WTC11 (cell line): ENCODE measurements at regions not wholly inside any gene's neighbourhood (a gene's known extent, or its start where the extent isn't known, plus 50 kb on each side); places are given as distances from the start of the nearest gene placed in this dataset.

Source experiments
- ATAC-seq: fragments of 200-7000 bp; cut with Tn5 transposase; 2 replicates; pipeline ENCODE4 v1.10.0; 2021; ENCODE audit warnings: mild to moderate bottlenecking, moderate library complexity
- CTCF ChIA-PET: fragments of 300-600 bp; sonication (Branson Sonifier 250); formaldehyde crosslinking; loops from one replicate; lab custom pipeline; 2021; ENCODE audit warnings: antibody characterized with exemption; lab: Charles Lee
- POLR2A ChIA-PET: fragments of 350-600 bp; sonication (Branson Sonifier 250); formaldehyde crosslinking; loops from one replicate; lab custom pipeline; 2021; ENCODE audit warnings: antibody characterized with exemption; lab: Charles Lee
- DNase-seq: peaks from one replicate; pipeline ENCODE4 v3.0.0; 2021; ENCODE audit warnings: low spot score
- H3K27ac Mint-ChIP-seq: 2 replicates; pipeline ENCODE4 v1.8.0; 2021; ENCODE audit warnings: mixed read lengths
- H3K27me3 Mint-ChIP-seq: 2 replicates; pipeline ENCODE4 v1.8.0; 2021; ENCODE audit warnings: low read depth, mild to moderate bottlenecking, moderate library complexity, mixed read lengths
- H3K36me3 Mint-ChIP-seq: 2 replicates; pipeline ENCODE4 v1.8.0; 2021; ENCODE audit warnings: mixed read lengths
- H3K4me1 Mint-ChIP-seq: 2 replicates; pipeline ENCODE4 v1.8.0; 2022; ENCODE audit warnings: mixed read lengths
- H3K4me3 Mint-ChIP-seq: 2 replicates; pipeline ENCODE4 v1.8.0; 2021; ENCODE audit warnings: mild to moderate bottlenecking, moderate library complexity, mixed read lengths
- H3K9me3 Mint-ChIP-seq: 2 replicates; pipeline ENCODE4 v1.8.0; 2021; ENCODE audit warnings: mixed read lengths
- ATF6 ChIP-seq: sonication (generic); formaldehyde crosslinking; IDR thresholded peaks from 2 replicates; pipeline ENCODE4 v1.8.1; 2023; ENCODE audit warnings: mild to moderate bottlenecking, missing genetic modification reagents
- ELF4 ChIP-seq: sonication (generic); formaldehyde crosslinking; IDR thresholded peaks from 2 replicates; pipeline ENCODE4 v1.8.1; 2022; ENCODE audit warnings: low read depth, mild to moderate bottlenecking, moderate library complexity, missing genetic modification reagents
- GRHL2 ChIP-seq: fragments of 250-450 bp; sonication (Bioruptor Pico); IDR thresholded peaks from 2 replicates; pipeline ENCODE4 v1.8.0; 2022; ENCODE audit warnings: mild to moderate bottlenecking, moderate library complexity; ENCODE audit not compliant: insufficient replicate concordance, severe bottlenecking
- HMGA2 ChIP-seq: fragments of 250-450 bp; sonication (Bioruptor Pico); IDR thresholded peaks from 2 replicates; pipeline ENCODE4 v1.4.0; 2021; ENCODE audit warnings: mild to moderate bottlenecking, moderate library complexity
- HMGXB4 ChIP-seq: sonication (generic); formaldehyde crosslinking; IDR thresholded peaks from 2 replicates; pipeline ENCODE4 v1.8.1; 2023; ENCODE audit warnings: mild to moderate bottlenecking, moderate library complexity, missing genetic modification reagents
- NR1H2 ChIP-seq: sonication (generic); formaldehyde crosslinking; IDR thresholded peaks from 2 replicates; pipeline ENCODE4 v1.9.0; 2021; ENCODE audit warnings: mild to moderate bottlenecking, moderate library complexity, missing genetic modification reagents
- SMAD3 ChIP-seq: sonication (generic); formaldehyde crosslinking; IDR thresholded peaks from 2 replicates; pipeline ENCODE4 v1.8.0; 2022; ENCODE audit warnings: missing genetic modification reagents, mild to moderate bottlenecking, borderline replicate concordance
- STAT6 ChIP-seq: sonication (generic); formaldehyde crosslinking; conservative IDR thresholded peaks from 2 replicates; pipeline ENCODE4 v1.8.1; 2023; ENCODE audit warnings: mild to moderate bottlenecking, low read depth, missing genetic modification reagents, moderate library complexity
- TP53 ChIP-seq: sonication (generic); formaldehyde crosslinking; IDR thresholded peaks from 2 replicates; pipeline ENCODE4 v1.8.1; 2023; ENCODE audit warnings: mild to moderate bottlenecking, missing genetic modification reagents
- ZMAT4 ChIP-seq: fragments of 250-450 bp; sonication (Bioruptor Pico); IDR thresholded peaks from 2 replicates; pipeline ENCODE4 v1.9.0; 2021; ENCODE audit warnings: mild to moderate bottlenecking
- ZNF263 ChIP-seq: sonication (generic); formaldehyde crosslinking; IDR thresholded peaks from 2 replicates; pipeline ENCODE4 v1.8.1; 2022; ENCODE audit warnings: low read depth, mild to moderate bottlenecking, moderate library complexity, missing genetic modification reagents
- ZNF396 ChIP-seq: fragments of 250-450 bp; sonication (Bioruptor Pico); IDR thresholded peaks from 2 replicates; pipeline ENCODE4 v1.8.0; 2021; ENCODE audit warnings: mild to moderate bottlenecking, moderate library complexity, borderline replicate concordance
- ZNF416 ChIP-seq: fragments of 250-450 bp; sonication (Bioruptor Pico); IDR thresholded peaks from 2 replicates; pipeline ENCODE4 v1.9.0; 2021; ENCODE audit warnings: mild to moderate bottlenecking, inconsistent platforms
- TF ChIP-seq, protein P1 (sequence below): fragments of 250-450 bp; sonication (Bioruptor Pico); IDR thresholded peaks from 2 replicates; pipeline ENCODE4 v1.9.0; 2021; ENCODE audit warnings: mild to moderate bottlenecking, borderline replicate concordance
- TF ChIP-seq, protein P2 (sequence below): fragments of 250-450 bp; sonication (Bioruptor Pico); IDR thresholded peaks from 2 replicates; pipeline ENCODE4 v1.9.0; 2021; ENCODE audit warnings: mild to moderate bottlenecking
- TF ChIP-seq, protein P3 (sequence below): sonication (generic); formaldehyde crosslinking; IDR thresholded peaks from 2 replicates; pipeline ENCODE4 v1.8.0; 2023; ENCODE audit warnings: missing genetic modification reagents
- TF ChIP-seq, protein P4 (sequence below): sonication (generic); formaldehyde crosslinking; IDR thresholded peaks from 2 replicates; pipeline ENCODE4 v1.8.0; 2022; ENCODE audit warnings: mild to moderate bottlenecking, missing genetic modification reagents

DNA sequence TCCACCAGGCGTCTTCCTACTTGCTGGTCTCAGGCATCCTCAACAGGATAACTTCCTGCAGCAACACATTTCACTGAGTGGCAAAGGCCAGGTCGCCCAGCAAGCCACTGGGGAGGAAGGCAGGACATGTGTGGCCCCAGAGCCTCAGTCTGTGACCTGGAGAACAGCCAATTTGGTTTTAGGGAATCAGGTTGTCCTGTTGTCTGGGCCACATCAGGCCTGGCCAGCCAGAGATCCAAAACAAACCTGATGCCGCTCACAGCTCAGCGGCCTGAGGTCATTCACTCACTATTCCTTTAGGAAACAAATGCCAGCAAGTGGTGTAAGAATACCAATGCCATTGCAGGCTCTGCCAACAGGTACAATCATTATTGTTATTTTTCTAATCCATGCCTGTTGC is 210.7 kb downstream of the VAPA start (continued):
- TF ChIP-seq, protein P1, sequence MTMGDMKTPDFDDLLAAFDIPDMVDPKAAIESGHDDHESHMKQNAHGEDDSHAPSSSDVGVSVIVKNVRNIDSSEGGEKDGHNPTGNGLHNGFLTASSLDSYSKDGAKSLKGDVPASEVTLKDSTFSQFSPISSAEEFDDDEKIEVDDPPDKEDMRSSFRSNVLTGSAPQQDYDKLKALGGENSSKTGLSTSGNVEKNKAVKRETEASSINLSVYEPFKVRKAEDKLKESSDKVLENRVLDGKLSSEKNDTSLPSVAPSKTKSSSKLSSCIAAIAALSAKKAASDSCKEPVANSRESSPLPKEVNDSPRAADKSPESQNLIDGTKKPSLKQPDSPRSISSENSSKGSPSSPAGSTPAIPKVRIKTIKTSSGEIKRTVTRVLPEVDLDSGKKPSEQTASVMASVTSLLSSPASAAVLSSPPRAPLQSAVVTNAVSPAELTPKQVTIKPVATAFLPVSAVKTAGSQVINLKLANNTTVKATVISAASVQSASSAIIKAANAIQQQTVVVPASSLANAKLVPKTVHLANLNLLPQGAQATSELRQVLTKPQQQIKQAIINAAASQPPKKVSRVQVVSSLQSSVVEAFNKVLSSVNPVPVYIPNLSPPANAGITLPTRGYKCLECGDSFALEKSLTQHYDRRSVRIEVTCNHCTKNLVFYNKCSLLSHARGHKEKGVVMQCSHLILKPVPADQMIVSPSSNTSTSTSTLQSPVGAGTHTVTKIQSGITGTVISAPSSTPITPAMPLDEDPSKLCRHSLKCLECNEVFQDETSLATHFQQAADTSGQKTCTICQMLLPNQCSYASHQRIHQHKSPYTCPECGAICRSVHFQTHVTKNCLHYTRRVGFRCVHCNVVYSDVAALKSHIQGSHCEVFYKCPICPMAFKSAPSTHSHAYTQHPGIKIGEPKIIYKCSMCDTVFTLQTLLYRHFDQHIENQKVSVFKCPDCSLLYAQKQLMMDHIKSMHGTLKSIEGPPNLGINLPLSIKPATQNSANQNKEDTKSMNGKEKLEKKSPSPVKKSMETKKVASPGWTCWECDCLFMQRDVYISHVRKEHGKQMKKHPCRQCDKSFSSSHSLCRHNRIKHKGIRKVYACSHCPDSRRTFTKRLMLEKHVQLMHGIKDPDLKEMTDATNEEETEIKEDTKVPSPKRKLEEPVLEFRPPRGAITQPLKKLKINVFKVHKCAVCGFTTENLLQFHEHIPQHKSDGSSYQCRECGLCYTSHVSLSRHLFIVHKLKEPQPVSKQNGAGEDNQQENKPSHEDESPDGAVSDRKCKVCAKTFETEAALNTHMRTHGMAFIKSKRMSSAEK (CRISPR knock-in tag) = no peak
- TF ChIP-seq TP53 (CRISPR knock-in tag) (no peak), GRHL2 (CRISPR knock-in tag) (no peak)

DNA sequence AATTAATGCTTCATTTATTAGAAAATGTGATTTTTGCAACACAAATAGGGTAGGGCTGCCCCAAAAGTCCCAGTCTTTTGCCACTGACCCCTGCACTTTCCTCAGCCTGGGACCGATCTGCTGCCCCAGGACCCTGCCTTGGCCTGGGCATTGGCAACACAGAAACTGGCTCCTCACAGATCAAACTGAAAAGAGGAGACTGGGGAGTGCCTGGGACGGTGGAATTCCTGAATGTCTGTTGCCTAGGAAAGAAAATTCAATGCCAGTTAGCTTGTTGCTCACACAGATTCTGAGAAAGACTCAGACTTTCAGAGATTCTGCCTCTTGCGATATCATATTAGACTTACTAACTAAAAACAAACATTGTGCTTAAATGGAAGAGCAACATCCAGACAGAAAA is 211.2 kb downstream of the VAPA start:
- Mint-ChIP-seq H3K27ac (no peak overlapping the region), H3K4me3 (no peak overlapping the region)
- ChIA-PET CTCF (no interaction called here), POLR2A (no interaction called here)
- DNase-seq (no peak), ATAC-seq (no peak)
- TF ChIP-seq ATF6 (CRISPR knock-in tag) (no peak), HMGXB4 (CRISPR knock-in tag) (no peak)
- TF ChIP-seq, all 79 proteins: peak for 0
- H3K27me3 Mint-ChIP-seq = no peaks in the 10 kb centered on the region; the same call in 1 of the 2 replicates
- peaks cover 2% of the 10 kb centered on the region for H3K9me3 Mint-ChIP-seq
- no peaks in the 10 kb centered on the region for H3K36me3 Mint-ChIP-seq
- peaks cover 37% of the 10 kb centered on the region for H3K4me1 Mint-ChIP-seq

DNA sequence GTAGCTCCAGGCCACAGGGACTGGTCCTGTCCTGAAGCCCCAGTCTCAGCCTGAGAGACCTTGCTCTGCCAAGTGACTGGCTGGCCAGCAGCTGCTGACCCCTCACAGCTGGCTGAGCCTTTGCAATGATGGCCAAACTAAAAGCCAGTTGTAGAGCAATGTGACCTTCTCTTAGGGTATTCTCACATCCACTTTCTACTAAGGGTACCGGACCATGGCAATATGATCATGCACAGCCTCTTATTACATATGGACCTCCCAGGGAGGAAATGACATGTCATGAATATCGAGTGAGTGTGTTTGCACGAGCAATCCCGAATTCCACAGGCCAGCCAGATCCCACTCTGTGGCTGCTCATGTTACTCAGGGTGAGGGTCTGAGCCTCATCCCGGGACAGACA is 213.9 kb downstream of the VAPA start:
- ChIA-PET POLR2A (no interaction called here), CTCF (no interaction called here)
- Mint-ChIP-seq H3K4me3 (no peak overlapping the region), H3K27me3 (peaks cover 11% of the 10 kb centered on the region), H3K4me1 (peaks cover 22% of the 10 kb centered on the region), H3K9me3 (no peaks in the 10 kb centered on the region), H3K27ac (no peak overlapping the region), H3K36me3 (no peaks in the 10 kb centered on the region)
- no peak for ATAC-seq
- DNase-seq = no peak
- no peak for TF ChIP-seq ZNF416
- no peak for TF ChIP-seq ELF4 (CRISPR knock-in tag)
- TF ChIP-seq, protein P2, sequence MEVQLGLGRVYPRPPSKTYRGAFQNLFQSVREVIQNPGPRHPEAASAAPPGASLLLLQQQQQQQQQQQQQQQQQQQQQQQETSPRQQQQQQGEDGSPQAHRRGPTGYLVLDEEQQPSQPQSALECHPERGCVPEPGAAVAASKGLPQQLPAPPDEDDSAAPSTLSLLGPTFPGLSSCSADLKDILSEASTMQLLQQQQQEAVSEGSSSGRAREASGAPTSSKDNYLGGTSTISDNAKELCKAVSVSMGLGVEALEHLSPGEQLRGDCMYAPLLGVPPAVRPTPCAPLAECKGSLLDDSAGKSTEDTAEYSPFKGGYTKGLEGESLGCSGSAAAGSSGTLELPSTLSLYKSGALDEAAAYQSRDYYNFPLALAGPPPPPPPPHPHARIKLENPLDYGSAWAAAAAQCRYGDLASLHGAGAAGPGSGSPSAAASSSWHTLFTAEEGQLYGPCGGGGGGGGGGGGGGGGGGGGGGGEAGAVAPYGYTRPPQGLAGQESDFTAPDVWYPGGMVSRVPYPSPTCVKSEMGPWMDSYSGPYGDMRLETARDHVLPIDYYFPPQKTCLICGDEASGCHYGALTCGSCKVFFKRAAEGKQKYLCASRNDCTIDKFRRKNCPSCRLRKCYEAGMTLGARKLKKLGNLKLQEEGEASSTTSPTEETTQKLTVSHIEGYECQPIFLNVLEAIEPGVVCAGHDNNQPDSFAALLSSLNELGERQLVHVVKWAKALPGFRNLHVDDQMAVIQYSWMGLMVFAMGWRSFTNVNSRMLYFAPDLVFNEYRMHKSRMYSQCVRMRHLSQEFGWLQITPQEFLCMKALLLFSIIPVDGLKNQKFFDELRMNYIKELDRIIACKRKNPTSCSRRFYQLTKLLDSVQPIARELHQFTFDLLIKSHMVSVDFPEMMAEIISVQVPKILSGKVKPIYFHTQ (CRISPR knock-in tag) = no peak
- TF ChIP-seq ZMAT4 (CRISPR knock-in tag) = no peak
- TF ChIP-seq NR1H2 (CRISPR knock-in tag) = no peak
- no peak for TF ChIP-seq TP53 (CRISPR knock-in tag)
- TF ChIP-seq, protein P3, sequence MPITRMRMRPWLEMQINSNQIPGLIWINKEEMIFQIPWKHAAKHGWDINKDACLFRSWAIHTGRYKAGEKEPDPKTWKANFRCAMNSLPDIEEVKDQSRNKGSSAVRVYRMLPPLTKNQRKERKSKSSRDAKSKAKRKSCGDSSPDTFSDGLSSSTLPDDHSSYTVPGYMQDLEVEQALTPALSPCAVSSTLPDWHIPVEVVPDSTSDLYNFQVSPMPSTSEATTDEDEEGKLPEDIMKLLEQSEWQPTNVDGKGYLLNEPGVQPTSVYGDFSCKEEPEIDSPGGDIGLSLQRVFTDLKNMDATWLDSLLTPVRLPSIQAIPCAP = no peak
- no peak for TF ChIP-seq SMAD3 (CRISPR knock-in tag)
- no peak for TF ChIP-seq STAT6 (CRISPR knock-in tag)
- no peak for TF ChIP-seq ZNF263
- no peak for TF ChIP-seq ZNF396 (CRISPR knock-in tag)
- TF ChIP-seq, protein P4, sequence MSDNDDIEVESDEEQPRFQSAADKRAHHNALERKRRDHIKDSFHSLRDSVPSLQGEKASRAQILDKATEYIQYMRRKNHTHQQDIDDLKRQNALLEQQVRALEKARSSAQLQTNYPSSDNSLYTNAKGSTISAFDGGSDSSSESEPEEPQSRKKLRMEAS (CRISPR knock-in tag) = no peak
- TF ChIP-seq HMGA2 (CRISPR knock-in tag) = no peak
